GM12878 (cell line): ENCODE measurements at regions not wholly inside any gene's neighbourhood (a gene's known extent, or its start where the extent isn't known, plus 50 kb on each side); places are given as distances from the start of the nearest gene placed in this dataset.

Experiments
- ATAC-seq: fragments of 200-7000 bp; cut with Tn5 transposase; 3 replicates; pipeline ENCODE4 v1.9.1; 2020; ENCODE audit warnings: mild to moderate bottlenecking, moderate library complexity
- BruUV-seq: library from RNA; stranded (reverse); fragments of 400-500 nt; replicated peaks from 2 replicates; lab custom pipeline; 2021; lab: Mats Ljungman, UMichigan
- CTCF ChIA-PET: fragments of 300-600 bp; sonication (Branson Sonifier 250); formaldehyde crosslinking; extraction: SDS; loops from one replicate; lab custom pipeline; 2021; ENCODE audit warnings: inconsistent platforms; lab: Yijun Ruan, JAX
- POLR2A ChIA-PET: fragments of 350-600 bp; formaldehyde crosslinking; extraction: SDS; loops from one replicate; lab custom pipeline; 2021; ENCODE audit warnings: inconsistent platforms; lab: Charles Lee
- RAD21 ChIA-PET: fragments of 300-600 bp; sonication (Branson Sonifier 250); formaldehyde crosslinking; loops from one replicate; lab custom pipeline; 2023; ENCODE audit warnings: antibody characterized with exemption; ENCODE audit not compliant: unreplicated experiment; lab: Charles Lee
- SMC1A ChIA-PET: fragments of 300-600 bp; sonication (Branson Sonifier 250); formaldehyde crosslinking; loops from one replicate; lab custom pipeline; 2023; ENCODE audit not compliant: unreplicated experiment, uncharacterized antibody; lab: Charles Lee
- DNase-seq: peaks from one replicate; pipeline ENCODE4 v3.0.0-alpha.2; 2011; ENCODE audit warnings: low read depth, low spot score
- FAIRE-seq: peaks from 3 replicates; lab custom pipeline; 2011; peaks lifted over from hg19 to GRCh38; lab: Jason Lieb, UNC
- H2AFZ ChIP-seq: 2 replicates; pipeline ENCODE4 v1.6.0; 2011; ENCODE audit warnings: low read depth, low read length, control low read depth; ENCODE audit not compliant: control insufficient read depth
- H3K27ac ChIP-seq: 2 replicates; pipeline ENCODE4 v1.5.1; 2011; ENCODE audit warnings: control low read depth; ENCODE audit not compliant: control insufficient read depth, insufficient read depth
- H3K27me3 ChIP-seq, 2 experiments: replicated peaks in 1 of 2; 2 replicates each; pipeline versions ENCODE4 v1.6.0 to v1.6.1; 2011; ENCODE audit warnings: low read length in 1 of 2; ENCODE audit not compliant: control insufficient read depth in 2 of 2, insufficient read depth in 2 of 2
- H3K36me3 ChIP-seq, 2 experiments: 2 replicates each; pipeline ENCODE4 v1.5.1; 2011; ENCODE audit warnings: low read length in 1 of 2; ENCODE audit not compliant: control insufficient read depth in 2 of 2, insufficient read depth in 2 of 2
- H3K4me1 ChIP-seq: 2 replicates; pipeline ENCODE4 v1.6.1; 2011; ENCODE audit warnings: mild to moderate bottlenecking, low read length, moderate library complexity, mixed read lengths; ENCODE audit not compliant: control insufficient read depth, insufficient read depth
- H3K4me2 ChIP-seq: 2 replicates; pipeline ENCODE4 v1.6.0; 2011; ENCODE audit warnings: control low read depth; ENCODE audit not compliant: control insufficient read depth, insufficient read depth
- H3K4me3 ChIP-seq: fragments of 200-600 bp; sonication (generic); 2 replicates; pipeline ENCODE4 v1.5.1; 2016
- H3K79me2 ChIP-seq: 2 replicates; pipeline ENCODE4 v1.6.0; 2011; ENCODE audit warnings: low read length; ENCODE audit not compliant: control insufficient read depth, insufficient read depth
- H3K9ac ChIP-seq: 2 replicates; pipeline ENCODE4 v1.8.0; 2011; ENCODE audit warnings: low read length, control low read depth, mixed read lengths; ENCODE audit not compliant: control insufficient read depth, insufficient read depth
- H3K9me3 ChIP-seq: replicated peaks from 3 replicates; pipeline ENCODE4 v1.5.1; 2011; ENCODE audit warnings: mild to moderate bottlenecking, low read length; ENCODE audit not compliant: control insufficient read depth, insufficient read depth
- H4K20me1 ChIP-seq: 2 replicates; pipeline ENCODE4 v1.6.0; 2011; ENCODE audit not compliant: control insufficient read depth, insufficient read depth
- ATF7 ChIP-seq: fragments of 450-650 bp; IDR thresholded peaks from 2 replicates; pipeline ENCODE4 v1.6.1; 2016; ENCODE audit warnings: low read depth, mild to moderate bottlenecking
- EED ChIP-seq: sonication (generic); IDR thresholded peaks from 2 replicates; pipeline ENCODE4 v1.6.1; 2016; ENCODE audit warnings: antibody characterized with exemption, low read depth
- HDAC2 ChIP-seq: fragments of 200-600 bp; sonication (generic); IDR thresholded peaks from 2 replicates; pipeline ENCODE4 v1.6.1; 2017
- IKZF2 ChIP-seq, 2 experiments: fragments of 450-650 bp; IDR thresholded peaks; 2 replicates each; pipeline ENCODE4 v1.6.1; 2017; ENCODE audit warnings: mild to moderate bottlenecking in 2 of 2, moderate library complexity in 2 of 2
- IRF4 ChIP-seq: IDR thresholded peaks from 2 replicates; pipeline ENCODE4 v1.6.1; 2011; ENCODE audit warnings: low read depth, low read length
- NR2C2 ChIP-seq: IDR thresholded peaks from 2 replicates; pipeline ENCODE4 v1.6.1; 2011; ENCODE audit warnings: borderline replicate concordance, low read depth; ENCODE audit not compliant: control insufficient read depth, insufficient read length
- PAX8 ChIP-seq: fragments of 450-650 bp; IDR thresholded peaks from 2 replicates; pipeline ENCODE4 v1.6.1; 2017; ENCODE audit warnings: mild to moderate bottlenecking, moderate library complexity
- RAD21 ChIP-seq: IDR thresholded peaks from 2 replicates; pipeline ENCODE4 v1.6.1; 2011; ENCODE audit warnings: mild to moderate bottlenecking, low read depth, low read length, moderate library complexity; ENCODE audit not compliant: insufficient read depth
- SREBF2 ChIP-seq: IDR thresholded peaks from 2 replicates; pipeline ENCODE4 v1.6.1; 2012; ENCODE audit warnings: mild to moderate bottlenecking, low read length
- STAT3 ChIP-seq: IDR thresholded peaks from 2 replicates; pipeline ENCODE4 v1.6.1; 2011; ENCODE audit warnings: low read depth, low read length, improper control_type of control experiment
- YBX1 ChIP-seq: fragments of 450-650 bp; IDR thresholded peaks from 2 replicates; pipeline ENCODE4 v1.6.1; 2016; ENCODE audit warnings: antibody characterized with exemption
- ZNF217 ChIP-seq: fragments of 450-650 bp; IDR thresholded peaks from 2 replicates; pipeline ENCODE4 v1.6.1; 2017; ENCODE audit warnings: antibody characterized with exemption, mild to moderate bottlenecking
- ZNF622 ChIP-seq: fragments of 450-650 bp; IDR thresholded peaks from 2 replicates; pipeline ENCODE4 v1.6.1; 2017; ENCODE audit warnings: mild to moderate bottlenecking, inconsistent platforms
- WGBS: methylation state at CpG from one replicate; pipeline ENCODE4 v1.1.6; 2016; ENCODE audit warnings: low lambda C conversion rate; ENCODE audit not compliant: insufficient replicate concordance, insufficient coverage; ENCODE audit errors: missing lambda C conversion rate; 5-methylcytosine and 5-hydroxymethylcytosine counted together
- in situ Hi-C: fragments of 300-500 bp; cut with MboI; formaldehyde crosslinking; loops from 9 replicates; pipeline ENCODE4 v1.14.3; 2018; ENCODE audit warnings: mixed read lengths
- intact Hi-C: fragments of 100-400 bp; cut with micrococcal nuclease; formaldehyde crosslinking; loops from one replicate; pipeline ENCODE4 v1.14.2; 2022; ENCODE audit not compliant: unreplicated experiment
- TF ChIP-seq, protein P1 (sequence below): fragments of 450-650 bp; conservative IDR thresholded peaks from 2 replicates; pipeline ENCODE4 v1.6.1; 2017; ENCODE audit warnings: mild to moderate bottlenecking, moderate library complexity
- TF ChIP-seq, protein P2 (sequence below): fragments of 450-650 bp; IDR thresholded peaks from 2 replicates; pipeline ENCODE4 v1.6.1; 2016; ENCODE audit warnings: mild to moderate bottlenecking
- TF ChIP-seq, protein P3 (sequence below): IDR thresholded peaks from 2 replicates; pipeline ENCODE4 v1.6.1; 2011; ENCODE audit warnings: borderline replicate concordance, low read depth, mild to moderate bottlenecking, moderate library complexity, mixed read lengths, low read length; ENCODE audit not compliant: insufficient read depth; ENCODE audit errors: extremely low read length
- TF ChIP-seq, protein P4 (sequence below): IDR thresholded peaks from 2 replicates; pipeline ENCODE4 v1.6.1; 2011; ENCODE audit warnings: borderline replicate concordance, low read depth, mild to moderate bottlenecking, moderate library complexity, low read length; ENCODE audit not compliant: insufficient read depth, poor library complexity, severe bottlenecking

DNA sequence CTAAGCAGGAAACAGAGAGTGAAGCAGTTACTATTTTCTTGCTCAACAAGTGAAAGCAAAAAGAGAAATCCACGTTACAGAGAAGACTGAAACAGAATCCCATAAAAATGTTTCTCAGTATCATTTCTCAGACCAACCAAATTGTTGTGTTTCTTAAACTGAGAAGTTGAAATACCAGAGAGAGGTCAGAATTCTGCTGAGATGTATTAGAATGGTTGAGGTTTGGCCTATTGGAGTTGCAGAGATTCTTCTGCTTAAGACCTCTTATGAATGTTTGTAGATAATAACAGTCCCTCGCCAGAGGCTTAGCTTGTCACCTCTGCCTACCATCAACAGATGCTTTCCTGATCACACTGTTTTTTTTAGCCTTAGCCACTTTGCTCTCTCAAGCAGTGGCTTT, 481.4 kb downstream of the TRIML1 start:
- ATAC-seq, result no peak
- BruUV-seq, result no TSS peak
- no peak for TF ChIP-seq ZNF622
- TF ChIP-seq PAX8, result no peak
- TF ChIP-seq SREBF2, result no peak
- no peak for TF ChIP-seq HDAC2
- TF ChIP-seq, protein P1, sequence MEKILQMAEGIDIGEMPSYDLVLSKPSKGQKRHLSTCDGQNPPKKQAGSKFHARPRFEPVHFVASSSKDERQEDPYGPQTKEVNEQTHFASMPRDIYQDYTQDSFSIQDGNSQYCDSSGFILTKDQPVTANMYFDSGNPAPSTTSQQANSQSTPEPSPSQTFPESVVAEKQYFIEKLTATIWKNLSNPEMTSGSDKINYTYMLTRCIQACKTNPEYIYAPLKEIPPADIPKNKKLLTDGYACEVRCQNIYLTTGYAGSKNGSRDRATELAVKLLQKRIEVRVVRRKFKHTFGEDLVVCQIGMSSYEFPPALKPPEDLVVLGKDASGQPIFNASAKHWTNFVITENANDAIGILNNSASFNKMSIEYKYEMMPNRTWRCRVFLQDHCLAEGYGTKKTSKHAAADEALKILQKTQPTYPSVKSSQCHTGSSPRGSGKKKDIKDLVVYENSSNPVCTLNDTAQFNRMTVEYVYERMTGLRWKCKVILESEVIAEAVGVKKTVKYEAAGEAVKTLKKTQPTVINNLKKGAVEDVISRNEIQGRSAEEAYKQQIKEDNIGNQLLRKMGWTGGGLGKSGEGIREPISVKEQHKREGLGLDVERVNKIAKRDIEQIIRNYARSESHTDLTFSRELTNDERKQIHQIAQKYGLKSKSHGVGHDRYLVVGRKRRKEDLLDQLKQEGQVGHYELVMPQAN, result no peak
- no peak for TF ChIP-seq IRF4
- TF ChIP-seq, protein P2, sequence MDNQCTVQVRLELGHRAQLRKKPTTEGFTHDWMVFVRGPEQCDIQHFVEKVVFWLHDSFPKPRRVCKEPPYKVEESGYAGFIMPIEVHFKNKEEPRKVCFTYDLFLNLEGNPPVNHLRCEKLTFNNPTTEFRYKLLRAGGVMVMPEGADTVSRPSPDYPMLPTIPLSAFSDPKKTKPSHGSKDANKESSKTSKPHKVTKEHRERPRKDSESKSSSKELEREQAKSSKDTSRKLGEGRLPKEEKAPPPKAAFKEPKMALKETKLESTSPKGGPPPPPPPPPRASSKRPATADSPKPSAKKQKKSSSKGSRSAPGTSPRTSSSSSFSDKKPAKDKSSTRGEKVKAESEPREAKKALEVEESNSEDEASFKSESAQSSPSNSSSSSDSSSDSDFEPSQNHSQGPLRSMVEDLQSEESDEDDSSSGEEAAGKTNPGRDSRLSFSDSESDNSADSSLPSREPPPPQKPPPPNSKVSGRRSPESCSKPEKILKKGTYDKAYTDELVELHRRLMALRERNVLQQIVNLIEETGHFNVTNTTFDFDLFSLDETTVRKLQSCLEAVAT, result no peak
- TF ChIP-seq ATF7, result no peak
- TF ChIP-seq RAD21, result no peak
- TF ChIP-seq, protein P3, sequence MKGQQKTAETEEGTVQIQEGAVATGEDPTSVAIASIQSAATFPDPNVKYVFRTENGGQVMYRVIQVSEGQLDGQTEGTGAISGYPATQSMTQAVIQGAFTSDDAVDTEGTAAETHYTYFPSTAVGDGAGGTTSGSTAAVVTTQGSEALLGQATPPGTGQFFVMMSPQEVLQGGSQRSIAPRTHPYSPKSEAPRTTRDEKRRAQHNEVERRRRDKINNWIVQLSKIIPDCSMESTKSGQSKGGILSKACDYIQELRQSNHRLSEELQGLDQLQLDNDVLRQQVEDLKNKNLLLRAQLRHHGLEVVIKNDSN, result no peak
- TF ChIP-seq, protein P4, sequence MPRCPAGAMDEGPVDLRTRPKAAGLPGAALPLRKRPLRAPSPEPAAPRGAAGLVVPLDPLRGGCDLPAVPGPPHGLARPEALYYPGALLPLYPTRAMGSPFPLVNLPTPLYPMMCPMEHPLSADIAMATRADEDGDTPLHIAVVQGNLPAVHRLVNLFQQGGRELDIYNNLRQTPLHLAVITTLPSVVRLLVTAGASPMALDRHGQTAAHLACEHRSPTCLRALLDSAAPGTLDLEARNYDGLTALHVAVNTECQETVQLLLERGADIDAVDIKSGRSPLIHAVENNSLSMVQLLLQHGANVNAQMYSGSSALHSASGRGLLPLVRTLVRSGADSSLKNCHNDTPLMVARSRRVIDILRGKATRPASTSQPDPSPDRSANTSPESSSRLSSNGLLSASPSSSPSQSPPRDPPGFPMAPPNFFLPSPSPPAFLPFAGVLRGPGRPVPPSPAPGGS, result no peak
- TF ChIP-seq EED, result no peak
- no peak for TF ChIP-seq NR2C2
- TF ChIP-seq YBX1, result no peak
- no peak for TF ChIP-seq IKZF2 (IDR thresholded peaks at IDR 0.05)
- TF ChIP-seq ZNF217, result no peak
- TF ChIP-seq STAT3, result no peak
- H2AFZ ChIP-seq, result no peak overlapping the region
- in situ Hi-C loops (no loop called here), intact Hi-C loops (no loop called here)
- no peaks in the 10 kb centered on the region for H3K27me3 ChIP-seq
- no peaks in the 10 kb centered on the region; the same call in 2 of the 3 replicates for H3K9me3 ChIP-seq
- CTCF ChIA-PET, result no interaction called here
- H3K79me2 ChIP-seq, result no peaks in the 10 kb centered on the region
- no peak overlapping the region for H3K4me2 ChIP-seq
- no peak overlapping the region for H3K4me3 ChIP-seq
- H3K36me3 ChIP-seq, result no peaks in the 10 kb centered on the region
- no peak overlapping the region for H3K9ac ChIP-seq
- no peaks in the 10 kb centered on the region for H3K4me1 ChIP-seq
- H4K20me1 ChIP-seq, result no peaks in the 10 kb centered on the region
- RAD21 ChIA-PET, result no interaction called here
- SMC1A ChIA-PET, result no interaction called here
- DNase-seq, result no peak
- POLR2A ChIA-PET, result no interaction called here
- no peak for FAIRE-seq
- WGBS, result 28% methylated on average over 2 of the region's 2 CpGs
- H3K27ac ChIP-seq, result no peak overlapping the region
